ENCODE measurements at regions not wholly inside any gene's neighbourhood (a gene's known extent, or its start where the extent isn't known, plus 50 kb on each side); places are given as distances from the start of the nearest gene placed in this dataset.

DNA sequence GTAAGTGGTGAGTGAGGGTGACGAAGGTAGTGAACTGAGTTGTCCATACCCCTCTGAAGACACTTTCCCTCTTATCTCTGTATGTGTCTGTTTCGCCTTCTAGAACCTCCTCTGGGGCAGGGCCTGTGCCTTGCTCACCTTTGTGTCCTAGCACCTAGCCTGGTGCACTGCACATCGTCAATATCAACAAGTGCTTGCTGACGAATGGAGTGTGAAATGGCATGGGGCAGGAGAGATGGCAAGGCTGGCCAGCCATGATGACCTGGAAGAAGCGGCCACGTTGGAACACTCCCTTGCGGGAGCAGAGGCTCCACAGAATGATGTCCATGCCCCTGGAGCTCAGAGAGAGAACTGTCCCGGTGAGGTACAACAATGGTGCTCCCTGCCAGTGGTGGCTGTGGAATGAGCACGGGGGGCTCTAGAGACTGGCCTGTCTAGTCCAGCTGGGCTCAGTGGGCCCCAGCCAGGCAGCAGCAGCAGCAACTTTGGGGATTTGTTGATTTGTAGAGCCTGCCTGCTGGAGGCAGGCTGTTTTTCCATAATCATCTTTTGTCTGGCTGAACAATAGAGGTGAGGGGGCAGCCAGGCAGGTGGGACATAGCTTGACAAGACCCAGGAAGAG, 112.2 kb upstream of the PJA1 start:
- no peak for DNase-seq (ENCODE audit: low spot score)

DNA sequence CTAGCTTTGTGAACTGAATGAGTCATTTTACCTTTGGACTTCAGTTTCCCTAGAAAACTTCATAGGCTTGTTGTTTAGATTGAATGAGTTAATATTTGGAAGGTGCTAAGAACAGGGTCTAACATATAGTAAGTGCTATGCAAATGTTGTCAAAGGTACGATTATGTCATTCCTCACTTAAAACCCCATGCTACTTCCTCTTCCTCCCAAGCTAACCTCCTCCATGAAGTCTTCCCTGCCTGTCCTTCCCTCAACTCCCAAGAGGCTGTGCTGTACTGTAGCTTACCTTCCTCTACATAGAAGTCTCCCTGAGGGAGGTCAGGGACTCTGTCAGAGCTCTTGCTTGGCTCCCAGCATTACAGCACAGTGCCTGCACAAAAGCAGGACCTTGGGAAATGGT, 103.4 kb upstream of the PJA1 start:
- no peak for DNase-seq (ENCODE audit: low spot score)

DNA sequence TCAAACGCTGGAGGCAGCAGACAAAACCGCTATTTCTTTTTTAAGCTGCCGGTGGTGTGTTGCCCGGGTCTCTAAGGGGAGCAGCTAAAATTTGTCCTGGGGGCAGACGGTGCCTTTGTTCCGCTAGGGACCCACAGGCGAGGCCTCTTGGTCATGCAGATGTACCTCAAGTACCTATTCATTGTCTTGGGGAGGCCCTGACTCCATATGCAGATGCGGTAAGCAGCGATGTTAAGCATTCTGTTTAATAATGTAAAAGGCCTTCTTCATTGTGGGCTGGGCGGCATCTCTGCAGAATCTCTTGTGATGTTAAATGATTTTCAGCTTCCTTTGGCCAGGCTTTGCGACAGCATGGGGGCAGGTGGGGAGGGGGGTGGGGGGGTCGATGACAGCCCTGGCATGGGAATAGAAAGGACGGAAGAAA, 98.9 kb upstream of the PJA1 start:
- DNase-seq (ENCODE audit: low spot score): no peak

DNA sequence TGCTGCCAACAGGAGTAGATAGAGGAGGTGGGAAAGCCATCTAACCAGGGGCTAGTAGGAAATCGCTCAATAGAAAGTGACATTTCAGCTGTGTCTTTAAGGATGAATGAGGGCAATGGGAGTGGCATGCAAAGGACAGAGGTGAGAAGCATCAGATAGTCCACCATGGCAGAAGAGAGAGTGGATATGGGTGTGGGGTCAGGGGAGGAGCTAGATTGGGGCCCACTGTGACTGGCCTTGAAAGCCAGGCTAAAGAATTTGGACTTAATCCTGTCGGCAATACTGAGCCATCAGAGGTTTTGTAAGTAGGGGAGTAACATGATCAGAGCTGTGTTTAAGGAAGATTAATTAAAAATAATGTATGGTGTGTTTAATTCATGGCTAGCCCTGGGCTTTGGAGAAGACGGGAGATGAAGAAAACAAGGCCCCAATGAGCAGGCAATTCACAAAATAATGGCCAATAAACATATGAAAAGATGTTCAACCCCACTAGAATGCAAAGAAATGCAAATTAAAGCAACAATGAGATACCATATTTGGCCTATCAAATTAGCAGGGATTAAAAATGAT, 98.1 kb upstream of the PJA1 start:
- DNase-seq (ENCODE audit: low spot score): no peak

DNA sequence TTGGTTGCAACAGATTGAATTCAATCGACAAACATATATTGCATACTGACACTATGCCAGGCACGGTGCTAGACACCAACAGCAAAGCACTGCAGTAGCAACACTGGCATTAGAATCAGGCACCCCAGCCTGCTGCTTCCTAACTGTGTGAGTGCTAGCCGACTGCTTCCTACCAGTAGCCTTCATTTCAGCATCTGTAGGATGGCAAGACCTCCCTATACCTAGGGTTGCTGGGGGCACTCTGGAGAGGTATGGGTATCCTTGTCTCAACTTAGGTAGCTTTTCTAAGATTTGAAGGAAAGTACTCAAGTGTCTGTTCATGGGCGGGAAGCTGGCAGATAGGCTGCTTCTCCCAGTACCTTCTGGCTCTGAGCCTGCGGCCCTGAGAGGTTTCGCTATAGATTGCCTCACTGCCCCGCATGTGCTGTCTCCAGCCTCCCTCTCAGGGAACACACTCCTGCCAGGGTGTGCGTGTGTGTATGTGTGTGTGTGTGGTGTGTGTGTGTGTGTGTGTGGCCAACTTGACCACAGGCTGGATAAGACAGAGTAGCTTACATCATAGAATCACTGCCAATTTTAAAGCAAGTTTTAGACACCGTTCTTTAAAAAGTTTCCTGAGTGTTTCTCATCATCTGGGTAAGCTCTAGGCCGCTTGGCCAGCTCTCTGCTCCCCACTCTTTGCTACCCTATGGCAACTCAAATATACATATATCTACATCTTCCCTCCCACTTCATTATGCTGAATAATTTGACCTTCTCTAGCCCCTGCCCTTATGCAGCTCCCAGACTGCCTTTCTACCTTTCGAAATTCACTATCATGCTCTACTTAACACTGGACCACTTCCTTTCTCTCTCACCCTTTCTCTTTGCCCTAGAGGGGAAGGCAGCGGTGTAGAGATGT, 97.0 kb upstream of the PJA1 start:
- DNase-seq (ENCODE audit: low spot score): no peak

DNA sequence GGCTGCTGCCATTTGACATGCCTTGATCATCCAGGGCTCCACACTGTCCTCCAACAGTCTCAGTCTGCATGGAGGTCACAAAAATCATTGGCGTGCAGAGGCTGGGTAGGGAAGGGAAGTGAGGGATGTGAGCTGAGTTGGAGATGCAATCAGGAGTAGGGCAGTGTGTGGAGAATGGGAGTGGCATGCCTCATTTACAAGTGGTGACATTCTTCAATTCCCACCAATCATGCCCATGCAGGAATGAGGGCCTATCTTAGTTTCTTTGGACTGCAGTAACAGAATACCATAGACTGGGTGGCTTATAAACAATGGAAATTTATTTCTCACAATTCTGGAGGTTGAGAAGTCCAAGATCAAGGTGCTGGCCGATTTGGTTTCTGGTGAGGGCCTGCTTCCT, 94.9 kb upstream of the PJA1 start:
- no peak for DNase-seq (ENCODE audit: low spot score)

DNA sequence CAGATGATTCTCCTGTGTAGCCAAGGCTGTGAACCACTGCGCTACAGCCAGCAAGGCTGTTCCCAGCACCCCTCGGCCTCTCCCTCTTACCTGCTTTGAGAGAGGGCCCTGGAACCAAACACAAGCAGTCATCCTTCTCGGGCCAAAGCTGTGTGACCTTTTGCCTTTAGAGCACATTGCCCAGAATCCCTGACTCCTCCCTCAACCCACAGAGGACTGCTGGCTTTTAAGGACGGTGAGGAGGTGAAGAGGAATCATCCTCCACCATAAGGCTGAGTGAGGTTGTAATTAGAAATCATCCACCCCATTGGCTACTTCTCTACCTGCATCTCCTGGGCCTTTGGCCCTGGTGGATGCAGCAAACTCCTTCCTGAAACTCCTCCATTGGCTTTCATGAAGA, 93.6 kb upstream of the PJA1 start:
- no peak for DNase-seq (ENCODE audit: low spot score)

DNA sequence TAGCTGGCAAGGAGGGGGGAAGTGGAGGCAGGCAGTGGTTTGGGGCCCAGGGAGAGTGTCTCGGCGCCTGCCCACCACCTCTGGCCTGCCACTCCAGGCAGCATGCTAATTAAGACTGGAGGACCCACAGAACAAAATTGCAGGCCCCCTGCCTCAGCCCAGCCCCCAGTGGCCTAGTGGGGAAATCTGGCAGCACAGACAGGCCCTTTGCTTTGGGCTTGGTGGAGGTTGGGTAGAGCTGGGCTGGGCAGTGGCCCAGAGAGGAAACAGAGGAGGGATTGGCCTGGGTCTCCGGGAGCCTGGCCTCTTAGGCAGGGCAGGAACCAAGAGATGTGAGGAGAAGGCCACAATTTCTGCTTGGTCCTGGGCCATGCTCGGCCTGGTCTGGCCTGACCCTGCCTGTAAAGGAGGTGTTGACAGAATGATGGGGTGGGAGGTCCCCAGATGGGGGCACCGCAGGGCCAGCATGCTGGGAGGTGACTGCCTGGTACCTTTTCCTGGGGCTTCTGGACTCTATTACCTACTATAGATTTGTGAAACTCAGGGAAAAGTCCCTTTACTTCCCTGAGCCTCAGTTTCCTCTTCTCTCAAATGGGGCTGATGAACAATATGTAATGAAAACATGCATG, 92.4 kb upstream of the PJA1 start:
- DNase-seq (ENCODE audit: low spot score): no peak

DNA sequence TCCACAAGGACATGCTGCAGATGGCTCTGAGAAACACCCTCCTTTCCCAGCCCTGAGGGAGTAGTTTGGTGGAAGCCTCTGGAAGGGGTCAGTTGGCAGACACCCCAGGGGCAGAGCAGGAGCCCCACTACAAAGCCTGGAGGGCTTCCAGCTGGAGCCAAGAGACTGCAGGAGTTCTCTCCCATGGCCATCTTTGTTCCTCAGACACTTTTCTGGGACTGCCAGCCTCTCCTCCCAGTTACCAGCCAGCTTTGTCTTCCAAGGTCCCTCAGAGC, 91.0 kb upstream of the PJA1 start:
- DNase-seq (ENCODE audit: low spot score): no peak

DNA sequence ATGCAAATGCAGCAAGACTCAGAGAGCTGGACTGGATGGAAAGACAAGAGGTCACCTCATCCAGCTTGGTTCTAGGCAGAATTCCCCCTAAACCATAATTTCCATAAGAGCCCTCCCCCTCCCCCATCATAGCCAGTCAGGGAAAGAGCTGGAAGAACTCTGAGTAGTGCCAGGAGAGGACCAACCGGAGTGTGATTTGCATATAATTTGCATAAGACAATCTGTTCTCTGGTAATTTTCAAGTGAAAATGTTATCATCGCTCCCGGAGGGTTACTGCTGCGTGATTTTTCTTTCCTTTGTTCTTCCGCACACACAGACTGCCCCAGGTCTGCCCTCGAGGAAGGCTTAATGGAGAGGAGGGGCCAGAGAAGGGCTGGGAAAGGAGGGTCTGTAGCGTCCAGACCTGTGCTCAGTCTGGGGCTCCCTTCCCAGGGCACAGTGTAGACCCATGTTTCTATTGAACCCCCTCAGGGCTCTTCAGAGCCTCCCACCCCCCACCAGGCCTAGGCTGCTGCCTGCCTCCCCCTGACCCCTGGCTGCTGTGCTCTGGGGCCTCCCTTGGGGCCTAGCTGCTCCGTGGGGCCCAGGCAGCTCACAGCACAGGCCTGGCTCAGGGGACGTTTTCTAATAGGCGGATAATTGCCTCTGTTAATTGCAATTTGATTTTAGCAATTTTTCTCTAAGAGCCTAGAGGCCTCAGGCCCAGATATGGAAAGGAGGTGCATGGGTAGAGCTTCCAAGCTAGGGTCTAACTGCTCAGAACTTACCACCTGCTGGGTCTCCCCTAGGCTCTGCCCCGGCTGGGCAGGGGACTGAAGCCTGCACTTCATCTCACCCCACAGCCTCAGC, 90.4 kb upstream of the PJA1 start:
- no peak for DNase-seq (ENCODE audit: low spot score)

DNA sequence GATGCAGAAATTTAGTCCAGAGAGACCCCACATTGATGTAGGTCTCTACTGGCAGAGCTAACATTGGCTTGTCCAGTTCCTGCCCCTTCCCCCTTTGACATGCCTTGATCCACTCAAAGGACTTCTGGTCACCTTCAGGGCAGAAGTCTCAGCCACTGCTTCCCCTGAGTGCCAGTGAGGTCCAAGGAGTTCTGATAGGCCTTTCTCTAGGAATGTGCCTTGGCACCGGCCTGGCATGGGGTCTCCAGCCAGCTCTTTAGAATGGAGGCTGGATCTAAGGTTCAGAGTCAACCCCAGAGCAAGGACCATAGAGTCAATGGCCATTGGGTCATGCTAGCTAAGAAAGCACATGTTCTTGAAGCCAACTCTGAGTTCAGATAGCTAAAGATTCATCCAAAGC, 88.6 kb upstream of the PJA1 start:
- no peak for DNase-seq (ENCODE audit: low spot score)

DNA sequence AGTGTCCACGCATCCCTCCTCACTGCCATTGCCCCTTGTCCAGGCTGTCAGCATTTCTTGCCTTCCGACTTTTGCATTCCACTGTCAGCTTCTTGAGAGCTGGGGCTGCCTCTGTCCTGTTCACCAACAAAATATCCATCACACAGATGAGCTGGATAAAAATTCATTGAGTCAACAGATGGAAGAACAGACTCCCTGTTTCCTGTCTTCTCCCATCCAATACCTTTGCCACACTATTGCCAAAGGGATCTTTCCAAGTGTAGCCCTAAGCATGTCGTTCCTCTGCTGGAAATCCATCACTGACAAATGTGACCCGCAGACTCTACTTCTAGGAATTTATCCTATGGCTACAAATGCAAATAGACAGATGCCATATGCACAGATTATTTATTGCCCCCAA, 78.0 kb upstream of the PJA1 start:
- DNase-seq (ENCODE audit: low spot score): no peak

DNA sequence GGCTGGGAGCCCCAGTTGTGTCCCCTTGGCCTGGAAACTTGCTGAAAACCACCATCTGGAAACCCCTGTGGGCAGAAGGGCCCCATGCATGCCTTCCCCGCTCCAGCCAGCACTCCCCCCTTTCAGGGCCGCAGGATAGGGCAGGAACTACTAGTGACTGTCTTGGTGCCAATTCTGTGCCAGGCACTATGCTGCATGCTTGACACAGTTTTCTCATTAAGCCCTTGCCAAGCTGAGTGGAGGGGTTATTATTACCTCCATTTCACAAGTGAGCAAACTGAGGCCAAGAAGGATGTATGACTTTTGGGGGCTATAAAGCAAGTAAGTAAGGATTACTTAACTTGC, 73.6 kb upstream of the PJA1 start:
- DNase-seq (ENCODE audit: low spot score): no peak

DNA sequence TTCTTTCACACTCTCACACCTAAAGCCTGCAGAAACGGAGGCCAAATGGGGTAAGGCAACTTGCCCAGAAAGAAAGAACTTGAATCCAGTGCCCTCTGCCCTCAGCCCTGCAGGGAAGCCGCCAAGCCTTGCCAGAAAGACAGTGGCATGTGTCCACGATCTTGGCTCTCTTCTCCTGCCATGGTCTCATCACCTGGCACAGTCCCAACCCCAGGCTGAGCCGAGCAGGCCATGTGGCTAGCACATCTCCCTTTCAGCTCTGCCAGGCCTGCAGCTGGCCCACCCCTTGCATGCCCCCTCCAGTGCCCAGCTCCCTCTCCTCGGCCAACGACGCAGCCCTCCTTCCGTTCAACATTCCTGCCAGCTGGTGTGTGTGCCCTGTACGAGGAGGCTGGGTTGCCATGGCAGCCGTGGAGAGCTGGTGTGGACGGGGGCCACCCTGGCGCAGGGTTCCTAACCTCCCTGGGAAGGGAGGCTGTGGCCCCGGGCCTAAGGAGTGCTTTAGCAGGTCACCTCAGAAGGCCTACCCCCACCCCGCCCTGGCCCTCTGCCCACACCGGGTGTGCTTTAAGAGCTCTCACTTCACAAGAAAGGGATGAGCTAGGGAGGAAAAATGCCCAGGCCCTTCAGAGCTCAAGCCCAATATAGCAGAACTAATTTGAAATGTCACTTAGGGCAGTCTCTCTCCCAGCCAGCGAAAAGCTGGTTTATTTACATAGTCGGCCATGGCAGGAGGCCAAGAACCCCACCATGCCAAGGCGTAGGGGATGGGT, 73.0 kb upstream of the PJA1 start:
- DNase-seq (ENCODE audit: low spot score): no peak

DNA sequence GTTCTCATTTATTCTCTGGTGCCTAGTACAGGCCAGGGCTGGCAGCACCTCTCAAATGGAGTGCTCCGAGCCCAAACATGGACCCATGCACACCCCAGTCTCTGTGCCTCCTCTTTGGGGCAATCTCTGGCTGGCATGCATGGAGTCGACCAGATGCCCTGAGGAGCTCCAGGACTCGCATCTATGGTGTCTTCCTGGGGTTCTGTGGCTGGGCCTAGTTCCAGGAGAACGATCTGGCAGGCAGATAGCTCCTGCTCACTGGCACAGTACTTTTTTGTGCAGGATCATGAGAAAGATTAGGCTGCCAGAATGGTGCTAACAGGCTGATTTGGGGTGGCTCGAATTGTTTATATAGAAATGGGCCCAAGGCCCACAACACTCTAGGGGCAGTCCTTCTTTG, 72.0 kb upstream of the PJA1 start:
- no peak for DNase-seq (ENCODE audit: low spot score)

DNA sequence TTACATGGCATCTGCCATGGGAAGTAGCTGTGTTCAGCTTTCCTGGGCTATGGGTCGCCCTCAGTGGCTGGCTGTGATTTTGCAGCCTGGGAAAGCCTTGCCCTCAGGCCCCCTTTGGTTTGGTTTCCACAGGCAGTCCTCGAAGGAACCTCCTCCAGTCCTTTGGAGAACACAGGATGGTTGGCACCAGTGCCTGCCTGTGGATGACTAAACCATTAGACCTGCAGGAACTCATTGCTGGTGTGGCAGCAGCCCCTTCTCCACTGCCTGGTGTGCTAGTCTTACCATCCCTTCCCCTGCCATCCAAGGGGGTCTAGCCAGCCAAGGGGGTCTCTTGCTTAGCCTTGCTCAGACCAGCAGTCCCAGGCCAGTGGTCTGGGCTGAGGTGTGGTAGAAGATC, 71.4 kb upstream of the PJA1 start:
- no peak for DNase-seq (ENCODE audit: low spot score)

DNA sequence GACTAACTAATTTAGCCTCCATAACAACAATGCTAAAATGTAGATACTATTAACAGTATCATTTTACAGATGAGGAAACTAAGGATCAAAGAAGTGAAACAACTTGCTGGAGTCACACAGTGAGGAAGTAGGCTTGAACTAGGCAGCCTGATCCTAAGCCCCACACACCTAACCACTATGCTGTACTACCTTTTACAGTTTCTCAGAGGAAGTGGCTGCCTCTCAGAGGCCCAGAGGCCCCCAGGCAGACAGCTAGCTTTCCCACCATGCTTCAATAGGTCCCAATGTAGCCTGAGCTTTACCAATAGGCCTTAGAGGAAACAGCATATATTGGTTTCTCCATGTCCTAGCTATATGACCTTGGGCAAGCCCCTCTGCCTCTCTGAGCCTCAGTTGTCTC, 69.4 kb upstream of the PJA1 start:
- DNase-seq (ENCODE audit: low spot score): no peak

DNA sequence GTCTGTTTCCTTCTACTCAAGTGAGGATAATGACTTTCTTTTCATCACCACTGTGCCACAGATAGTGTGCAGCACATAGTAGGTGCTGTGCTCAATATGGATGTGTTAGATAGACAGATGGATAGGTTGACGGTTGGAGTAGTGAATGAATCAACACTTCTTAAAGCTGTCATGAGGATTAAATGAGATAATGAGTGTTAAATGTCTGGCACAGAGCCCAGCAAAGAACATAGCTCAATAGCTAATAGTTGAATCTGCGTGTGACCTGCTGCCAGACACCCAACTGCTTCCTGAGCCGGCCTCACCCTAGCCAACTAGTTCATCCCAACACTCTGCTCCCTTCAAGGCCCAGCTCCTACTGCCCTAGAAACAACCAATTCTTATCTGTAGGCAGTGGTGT, 67.7 kb upstream of the PJA1 start:
- no peak for DNase-seq (ENCODE audit: low spot score)

DNA sequence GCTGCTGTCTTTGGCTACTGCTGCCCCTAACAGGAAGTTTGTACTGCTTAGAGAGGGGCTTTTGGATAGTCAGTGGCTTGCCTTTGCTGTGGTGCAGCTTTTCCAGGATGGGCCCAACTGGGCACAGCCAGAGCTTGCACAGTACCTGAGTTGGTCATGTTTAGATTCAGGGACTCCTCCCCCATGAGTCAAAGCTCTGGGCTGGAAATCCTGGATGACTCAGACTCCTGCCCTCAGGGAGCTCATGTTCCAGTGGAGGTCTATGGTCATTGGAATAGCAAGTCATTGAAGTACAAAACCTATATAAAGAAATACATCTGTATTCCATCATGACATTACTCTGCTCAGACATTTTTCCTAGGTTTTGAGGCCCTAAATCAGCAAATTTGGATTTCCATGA, 66.7 kb upstream of the PJA1 start:
- DNase-seq (ENCODE audit: low spot score): no peak

DNA sequence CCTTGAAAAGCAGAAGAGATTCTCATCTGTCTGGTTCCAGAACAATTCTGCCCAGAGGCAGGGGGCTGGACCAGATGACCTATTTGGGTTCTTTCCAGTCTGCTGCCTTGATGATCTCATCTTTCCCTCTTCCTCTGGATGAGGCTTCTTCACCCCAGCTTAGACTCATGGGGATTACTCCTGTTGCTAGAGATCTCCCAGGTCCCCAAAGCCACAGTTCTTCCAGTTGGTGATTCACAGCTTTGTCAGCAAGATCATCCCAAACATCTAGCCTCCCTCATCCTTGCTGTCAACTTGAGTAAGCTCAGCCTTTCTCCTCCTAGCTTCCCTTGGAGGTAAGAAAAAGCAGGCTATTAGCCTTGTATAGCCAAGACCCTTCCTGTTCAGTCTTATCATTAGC, 64.2 kb upstream of the PJA1 start:
- peak; percentile 25 for DNase-seq (ENCODE audit: low spot score)

DNA sequence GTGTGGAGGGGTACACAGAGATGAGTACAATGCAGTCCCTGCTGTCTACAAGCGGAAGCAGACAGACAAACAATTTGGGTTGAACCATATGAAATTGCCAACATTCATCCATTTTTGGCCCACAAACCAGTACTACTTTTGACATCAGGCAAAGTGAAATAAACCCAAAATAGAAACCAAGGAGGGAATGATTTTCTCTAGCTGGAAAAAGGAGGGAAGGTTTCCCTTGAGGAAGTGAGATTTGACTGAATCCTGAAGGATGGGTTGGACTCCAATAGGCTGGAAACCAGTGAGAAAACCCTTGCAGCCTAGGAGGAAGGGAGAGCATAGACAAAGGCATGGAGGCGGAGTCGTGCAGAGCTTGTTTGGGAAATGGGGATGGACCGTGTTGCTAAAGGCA, 63.5 kb upstream of the PJA1 start:
- DNase-seq (ENCODE audit: low spot score): no peak

Measured in RKO (cell line).